ENCODE measurements at regions not wholly inside any gene's neighbourhood (a gene's known extent, or its start where the extent isn't known, plus 50 kb on each side); places are given as distances from the start of the nearest gene placed in this dataset.
"Not testable (repeated sequence)": the region's sequence is repeated elsewhere in the genome, so short reads cannot be mapped to it uniquely, and the experiment has no call there.

DNA sequence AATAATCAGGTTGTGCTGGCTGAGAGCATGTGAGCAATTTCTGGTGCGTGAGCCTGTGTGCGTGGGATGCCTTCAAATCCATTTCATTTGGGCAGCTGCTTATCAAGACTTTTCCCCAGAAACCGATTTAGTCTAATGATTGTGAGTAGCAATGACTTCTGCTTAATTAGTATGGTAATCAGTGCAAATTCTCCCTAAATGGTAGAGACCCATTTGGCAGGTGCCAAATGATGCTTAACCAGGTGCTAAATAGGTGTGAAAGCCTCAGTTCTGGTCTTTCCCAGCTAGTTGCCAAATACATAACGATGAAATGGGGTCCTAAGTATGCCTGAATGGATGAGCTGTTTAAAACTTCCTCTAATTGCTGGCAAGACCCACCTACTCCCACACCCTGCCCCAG lies 248.4 kb upstream of the CCDC196 start:
- no peak for DNase-seq (ENCODE audit: low read depth in 4 of 4, low spot score in 3 of 4)

DNA sequence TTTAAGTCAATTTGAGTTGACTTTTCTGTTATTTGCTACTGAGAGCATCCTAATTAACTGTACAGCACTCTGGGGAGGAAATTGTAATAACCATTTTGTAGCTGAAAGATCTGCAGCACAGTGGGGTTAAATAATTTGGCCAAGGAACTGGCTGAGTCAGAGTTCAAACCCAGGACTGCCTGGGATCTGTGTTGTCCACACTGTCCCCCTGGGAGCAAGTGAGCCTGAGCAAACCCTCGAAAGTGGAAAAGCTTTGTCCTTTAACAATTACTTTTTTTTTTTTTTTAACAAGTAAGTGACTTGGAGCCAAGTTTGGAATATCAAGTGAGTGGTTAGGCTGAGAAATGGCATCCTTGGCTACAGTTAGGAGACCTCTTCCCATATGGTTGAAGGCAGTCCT lies 247.2 kb upstream of the CCDC196 start:
- DNase-seq (ENCODE audit: low read depth in 4 of 4, low spot score in 3 of 4): no peak

- no peak for DNase-seq (ENCODE audit: low read depth in 4 of 4, low spot score in 3 of 4)
Measured at GRCh38 chr14:66239589-66239988, 246.6 kb upstream of the CCDC196 start.

GRCh38 chr14:66240105-66240504 lies 246.1 kb upstream of the CCDC196 start:
- DNase-seq (ENCODE audit: low read depth in 4 of 4, low spot score in 3 of 4): no peak

DNA sequence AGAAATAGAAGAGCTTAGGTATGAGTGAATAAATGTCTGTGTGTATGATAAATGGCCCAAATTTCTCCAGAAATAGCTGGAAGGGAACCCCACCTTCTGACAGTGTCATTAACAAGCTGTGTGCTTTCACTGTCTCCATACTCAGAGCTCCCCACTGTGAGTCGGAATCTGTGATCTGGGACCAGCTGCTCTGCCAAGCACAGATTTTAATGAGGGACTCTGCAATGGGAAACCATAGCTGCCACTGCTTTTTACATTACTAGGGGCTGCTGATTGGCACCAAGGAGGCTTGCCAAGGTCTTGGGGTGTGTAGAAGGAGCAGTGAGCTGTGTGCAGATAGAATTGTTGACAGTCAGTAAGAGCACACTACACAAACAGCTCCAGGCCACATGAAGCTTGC lies 244.2 kb upstream of the CCDC196 start:
- DNase-seq (ENCODE audit: low read depth in 4 of 4, low spot score in 3 of 4): no peak

DNA sequence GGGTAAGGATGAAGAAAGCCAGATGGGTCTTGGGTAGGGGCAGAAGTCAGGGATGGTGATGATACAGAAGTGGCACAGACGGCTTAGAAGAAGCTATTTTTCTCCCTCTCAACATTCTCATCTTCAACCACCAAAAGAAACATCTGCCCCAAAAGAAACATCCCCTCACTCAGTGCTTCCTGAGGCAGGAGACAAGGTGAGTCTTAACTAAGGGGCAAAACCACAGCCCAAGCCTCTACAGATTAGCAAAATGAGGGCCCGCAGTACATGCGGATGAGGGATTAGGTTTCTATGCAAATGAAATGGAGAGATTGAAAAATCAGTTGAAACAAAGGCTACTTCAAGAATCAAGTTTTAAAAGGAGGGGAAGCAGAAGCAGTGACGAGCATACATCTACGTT lies 241.3 kb upstream of the CCDC196 start:
- DNase-seq (ENCODE audit: low read depth in 4 of 4, low spot score in 3 of 4): no peak

GRCh38 chr14:66247662-66248193 lies 238.4 kb upstream of the CCDC196 start:
- no peak for DNase-seq (ENCODE audit: low read depth in 4 of 4, low spot score in 3 of 4)

DNA sequence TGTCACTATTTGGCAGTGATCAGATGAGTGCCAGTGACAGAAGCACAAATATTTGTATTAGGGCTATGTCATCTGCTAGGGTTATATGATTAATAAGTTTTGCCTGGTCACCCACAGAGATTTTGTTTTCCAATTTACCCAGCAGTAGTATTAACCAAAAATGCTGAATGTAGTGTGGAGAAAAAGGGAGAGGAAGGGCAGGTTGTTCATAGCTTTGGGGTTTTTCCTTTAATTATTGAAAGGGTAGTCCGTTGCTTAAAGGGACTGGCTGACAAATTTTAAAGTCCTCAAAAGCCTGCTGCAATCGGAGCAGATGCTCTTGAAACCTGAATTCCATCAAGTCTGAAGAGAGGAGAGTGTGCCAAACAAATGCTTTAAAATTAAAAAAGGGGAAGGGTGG lies 237.9 kb upstream of the CCDC196 start:
- DNase-seq (ENCODE audit: low read depth in 4 of 4, low spot score in 3 of 4): no peak

GRCh38 chr14:66249544-66249943 lies 236.6 kb upstream of the CCDC196 start:
- DNase-seq (ENCODE audit: low read depth in 4 of 4, low spot score in 3 of 4): no peak

- DNase-seq (ENCODE audit: low read depth in 4 of 4, low spot score in 3 of 4): no peak
Measured at GRCh38 chr14:66254038-66254437, 232.1 kb upstream of the CCDC196 start.

DNA sequence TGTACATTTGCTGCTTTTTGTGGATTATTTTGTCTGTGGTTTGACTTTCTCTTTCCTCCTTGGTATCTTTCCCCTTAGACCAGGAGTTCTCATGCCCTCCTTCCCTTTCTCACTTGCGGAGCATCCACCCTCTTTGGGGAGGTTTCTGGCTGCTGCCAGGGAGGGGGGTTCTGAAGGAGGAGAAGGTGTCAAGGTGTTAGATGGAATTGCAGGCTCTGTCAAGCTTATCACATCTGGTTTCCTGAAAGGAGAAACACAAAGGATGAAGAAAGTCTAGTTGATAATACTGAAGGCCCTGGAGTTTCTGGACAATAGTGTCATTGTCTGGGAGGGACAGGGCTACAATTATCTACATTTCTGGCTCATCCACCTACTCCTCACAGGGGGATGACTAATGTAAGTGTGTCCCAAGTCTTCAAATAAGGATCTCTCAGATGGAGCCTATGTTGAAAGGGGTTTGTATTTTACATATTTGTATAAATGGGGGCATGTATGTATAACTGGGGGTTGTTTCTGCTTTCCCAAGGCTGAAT lies 217.3 kb upstream of the CCDC196 start:
- DNase-seq (ENCODE audit: low read depth in 4 of 4, low spot score in 3 of 4): no peak

GRCh38 chr14:66272221-66272620 lies 213.9 kb upstream of the CCDC196 start:
- no peak for DNase-seq (ENCODE audit: low read depth in 4 of 4, low spot score in 3 of 4)

- DNase-seq (ENCODE audit: low read depth in 4 of 4, low spot score in 3 of 4): no peak
Measured at GRCh38 chr14:66273261-66273832, 212.8 kb upstream of the CCDC196 start.

DNA sequence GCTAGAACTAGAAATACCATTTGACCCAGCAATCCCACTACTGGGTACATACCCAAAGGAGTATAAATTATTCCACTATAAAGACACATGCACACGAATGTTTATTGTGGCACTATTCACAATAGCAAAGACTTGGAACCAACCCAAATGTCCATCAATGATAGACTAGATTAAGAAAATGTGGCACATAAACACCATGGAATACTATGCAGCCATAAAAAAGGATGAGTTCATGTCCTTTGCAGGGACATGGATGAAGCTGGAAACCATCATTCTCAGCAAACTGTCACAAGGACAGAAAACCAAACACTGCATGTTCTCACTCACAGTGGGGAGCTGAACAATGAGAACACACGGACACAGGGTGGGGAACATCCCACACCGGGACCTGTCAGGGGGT lies 207.8 kb upstream of the CCDC196 start:
- not testable (repeated sequence) for DNase-seq (ENCODE audit: low read depth in 4 of 4, low spot score in 3 of 4)

- no peak for DNase-seq (ENCODE audit: low read depth in 4 of 4, low spot score in 3 of 4)
Measured at GRCh38 chr14:66281036-66281776, 205.0 kb upstream of the CCDC196 start.

GRCh38 chr14:66284346-66284745 lies 201.8 kb upstream of the CCDC196 start:
- no peak for DNase-seq (ENCODE audit: low read depth in 4 of 4, low spot score in 3 of 4)

DNA sequence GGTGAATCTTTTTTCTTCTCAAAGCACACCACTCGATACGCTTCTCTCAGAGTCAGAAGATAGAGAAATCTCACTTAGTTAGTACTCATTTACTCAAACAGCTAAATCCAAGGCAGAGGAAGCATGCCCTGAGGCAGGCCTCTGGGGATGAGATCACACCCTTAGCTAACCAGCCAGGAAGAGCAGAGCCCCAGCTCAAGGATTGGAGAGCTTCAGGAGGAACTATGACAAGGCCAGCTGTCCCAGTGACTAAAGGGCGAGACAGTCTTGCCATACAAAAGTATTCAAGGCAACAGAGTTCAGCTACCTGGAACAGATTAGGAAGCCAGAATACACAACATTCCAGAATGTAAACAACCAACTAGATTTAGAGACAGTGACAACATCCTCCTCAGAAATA lies 197.7 kb upstream of the CCDC196 start:
- DNase-seq (ENCODE audit: low read depth in 4 of 4, low spot score in 3 of 4): no peak

DNA sequence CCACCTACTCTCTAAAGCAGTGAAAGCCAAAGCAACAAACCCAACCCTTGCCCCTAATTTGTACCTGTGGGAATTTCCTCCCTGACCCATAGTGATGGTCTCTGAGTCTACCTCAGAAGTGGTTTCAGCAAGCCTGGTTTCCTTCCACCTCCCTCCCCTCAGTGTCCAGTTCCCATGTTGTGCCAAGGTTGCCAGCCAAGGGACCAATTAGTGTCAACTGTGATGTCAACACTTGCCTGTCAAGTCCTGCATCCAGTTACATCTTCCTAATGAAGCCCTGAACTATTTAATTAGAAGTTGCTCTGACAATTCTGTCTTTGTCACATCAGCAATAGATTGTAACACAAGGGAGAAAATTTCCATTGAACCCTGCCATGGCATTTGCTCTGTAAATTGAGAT lies 194.4 kb upstream of the CCDC196 start:
- no peak for DNase-seq (ENCODE audit: low read depth in 4 of 4, low spot score in 3 of 4)

- no peak for DNase-seq (ENCODE audit: low read depth in 4 of 4, low spot score in 3 of 4)
Measured at GRCh38 chr14:66293533-66294105, 192.6 kb upstream of the CCDC196 start.

GRCh38 chr14:66295386-66295785 lies 190.8 kb upstream of the CCDC196 start:
- DNase-seq (ENCODE audit: low read depth in 4 of 4, low spot score in 3 of 4): no peak

DNA sequence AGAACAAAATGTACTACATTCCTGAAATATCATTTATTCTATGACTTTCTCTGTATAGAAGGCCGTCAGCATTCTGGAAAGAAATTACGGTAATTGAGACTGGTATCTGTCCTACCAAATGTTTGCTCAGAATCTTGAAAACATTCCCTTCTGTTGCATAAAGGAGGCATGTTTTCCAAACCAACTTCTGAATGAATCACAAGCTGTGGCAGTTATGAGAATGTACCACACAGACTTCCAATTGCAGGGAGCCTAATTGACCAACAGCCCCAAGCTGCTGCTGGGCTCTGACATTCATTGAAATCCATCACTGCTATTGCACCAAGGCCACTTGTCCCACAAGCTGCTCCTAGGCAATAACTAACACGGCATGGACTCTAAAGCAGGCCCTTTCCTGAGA lies 185.3 kb upstream of the CCDC196 start:
- no peak for DNase-seq (ENCODE audit: low read depth in 4 of 4, low spot score in 3 of 4)

GRCh38 chr14:66306101-66306500 lies 180.1 kb upstream of the CCDC196 start:
- no peak for DNase-seq (ENCODE audit: low read depth in 4 of 4, low spot score in 3 of 4)

Data from left renal pelvis (tissue), 4 donors.